ENCODE measurements at regions not wholly inside any gene's neighbourhood (a gene's known extent, or its start where the extent isn't known, plus 50 kb on each side); places are given as distances from the start of the nearest gene placed in this dataset.

GRCh38 chr1:63269571-63269970, 52.8 kb upstream of the FOXD3 start:
- no peak overlapping the region for H3K4me3 ChIP-seq (ENCODE audit: low read depth, low read length)
- in situ Hi-C loops (cut with HindIII; ENCODE audit: low pct_ligation_motif_present, low sequenced_read_pairs), result no loop called here
- H3K36me3 ChIP-seq (replicated peaks), result no peaks in the 10 kb centered on the region
- H3K27me3 ChIP-seq (replicated peaks), result peaks cover 2% of the 10 kb centered on the region
- no peak for DNase-seq
- TF ChIP-seq CTCF (IDR thresholded peaks at IDR 0.05; ENCODE audit: low read depth, low read length, missing control alignments), result no peak
- H3K27ac ChIP-seq, result no peak overlapping the region
